Neural crest cell (in vitro differentiated cells): ENCODE measurements at regions not wholly inside any gene's neighbourhood (a gene's known extent, or its start where the extent isn't known, plus 50 kb on each side); places are given as distances from the start of the nearest gene placed in this dataset.
A peak's percentile ranks its signal among the peaks of the same experiment; 100 is the strongest.

Source experiments
- DNase-seq: peaks from one replicate; pipeline ENCODE4 v3.0.0; 2021; ENCODE audit warnings: low read depth, mixed read lengths, low spot score
- H3K27ac Mint-ChIP-seq: one replicate; pipeline ENCODE4 v1.8.0; 2021; ENCODE audit warnings: mild to moderate bottlenecking, mixed read lengths; ENCODE audit not compliant: unreplicated experiment
- H3K27me3 Mint-ChIP-seq: 2 replicates; pipeline ENCODE4 v1.8.0; 2021; ENCODE audit warnings: low read depth, mild to moderate bottlenecking, mixed read lengths
- H3K36me3 Mint-ChIP-seq: 2 replicates; pipeline ENCODE4 v1.8.0; 2021; ENCODE audit warnings: low read depth, mild to moderate bottlenecking, mixed read lengths
- H3K4me1 Mint-ChIP-seq: 2 replicates; pipeline ENCODE4 v1.8.0; 2021; ENCODE audit warnings: mixed read lengths
- H3K4me3 Mint-ChIP-seq: one replicate; pipeline ENCODE4 v1.8.0; 2021; ENCODE audit warnings: mild to moderate bottlenecking, mixed read lengths
- H3K9me3 Mint-ChIP-seq: 2 replicates; pipeline ENCODE4 v1.8.0; 2021; ENCODE audit warnings: mixed read lengths
- CTCF ChIP-seq: fragments of 200-600 bp; sonication (generic); conservative IDR thresholded peaks from 2 replicates; pipeline ENCODE4 v1.5.0; 2021; ENCODE audit warnings: antibody characterized with exemption, mild to moderate bottlenecking

GRCh38 chr15:29465816-29466215, 196.2 kb upstream of the NSMCE3 start:
- H3K36me3 Mint-ChIP-seq = no peaks in the 10 kb centered on the region
- H3K4me3 Mint-ChIP-seq = no peak overlapping the region
- peaks cover 2% of the 10 kb centered on the region for H3K9me3 Mint-ChIP-seq
- TF ChIP-seq CTCF = no peak
- DNase-seq = no peak
- no peak overlapping the region for H3K27ac Mint-ChIP-seq
- H3K27me3 Mint-ChIP-seq = no peaks in the 10 kb centered on the region
- no peaks in the 10 kb centered on the region for H3K4me1 Mint-ChIP-seq

- no peaks in the 10 kb centered on the region for H3K27me3 Mint-ChIP-seq
- no peak for TF ChIP-seq CTCF
- no peaks in the 10 kb centered on the region for H3K4me1 Mint-ChIP-seq
- H3K36me3 Mint-ChIP-seq = no peaks in the 10 kb centered on the region
- H3K9me3 Mint-ChIP-seq = peaks cover 2% of the 10 kb centered on the region
- H3K27ac Mint-ChIP-seq = no peak overlapping the region
- no peak for DNase-seq
- H3K4me3 Mint-ChIP-seq = no peak overlapping the region
Measured at GRCh38 chr15:29465196-29465595, 195.6 kb upstream of the NSMCE3 start.

- H3K4me1 Mint-ChIP-seq = no peaks in the 10 kb centered on the region
- no peaks in the 10 kb centered on the region for H3K27me3 Mint-ChIP-seq
- no peak for TF ChIP-seq CTCF
- DNase-seq = no peak
- H3K36me3 Mint-ChIP-seq = no peaks in the 10 kb centered on the region
- no peak overlapping the region for H3K27ac Mint-ChIP-seq
- H3K4me3 Mint-ChIP-seq = no peak overlapping the region
- H3K9me3 Mint-ChIP-seq = peaks cover 2% of the 10 kb centered on the region
Measured at GRCh38 chr15:29461877-29462276, 192.3 kb upstream of the NSMCE3 start.

GRCh38 chr15:29458361-29458760, 188.7 kb upstream of the NSMCE3 start:
- H3K36me3 Mint-ChIP-seq = no peaks in the 10 kb centered on the region
- no peak for TF ChIP-seq CTCF
- H3K27me3 Mint-ChIP-seq = no peaks in the 10 kb centered on the region
- no peak for DNase-seq
- peak overlapping the region; percentile 71 for H3K27ac Mint-ChIP-seq
- H3K4me1 Mint-ChIP-seq = peaks cover 6% of the 10 kb centered on the region
- no peak overlapping the region for H3K4me3 Mint-ChIP-seq
- H3K9me3 Mint-ChIP-seq = peaks cover 2% of the 10 kb centered on the region

- Mint-ChIP-seq H3K36me3 (no peaks in the 10 kb centered on the region), H3K4me1 (peaks cover 12% of the 10 kb centered on the region), H3K4me3 (no peak overlapping the region), H3K9me3 (peaks cover 2% of the 10 kb centered on the region), H3K27me3 (no peaks in the 10 kb centered on the region), H3K27ac (no peak overlapping the region)
- no peak for DNase-seq
- TF ChIP-seq CTCF = no peak
Measured at GRCh38 chr15:29457729-29458128, 188.1 kb upstream of the NSMCE3 start.

GRCh38 chr15:29456964-29457363, 187.3 kb upstream of the NSMCE3 start:
- H3K9me3 Mint-ChIP-seq = peaks cover 2% of the 10 kb centered on the region
- no peaks in the 10 kb centered on the region for H3K27me3 Mint-ChIP-seq
- TF ChIP-seq CTCF = no peak
- peaks cover 20% of the 10 kb centered on the region for H3K4me1 Mint-ChIP-seq
- H3K27ac Mint-ChIP-seq = no peak overlapping the region
- no peak for DNase-seq
- H3K4me3 Mint-ChIP-seq = no peak overlapping the region
- H3K36me3 Mint-ChIP-seq = no peaks in the 10 kb centered on the region
